ENCODE measurements at regions not wholly inside any gene's neighbourhood (a gene's known extent, or its start where the extent isn't known, plus 50 kb on each side); places are given as distances from the start of the nearest gene placed in this dataset.

DNA sequence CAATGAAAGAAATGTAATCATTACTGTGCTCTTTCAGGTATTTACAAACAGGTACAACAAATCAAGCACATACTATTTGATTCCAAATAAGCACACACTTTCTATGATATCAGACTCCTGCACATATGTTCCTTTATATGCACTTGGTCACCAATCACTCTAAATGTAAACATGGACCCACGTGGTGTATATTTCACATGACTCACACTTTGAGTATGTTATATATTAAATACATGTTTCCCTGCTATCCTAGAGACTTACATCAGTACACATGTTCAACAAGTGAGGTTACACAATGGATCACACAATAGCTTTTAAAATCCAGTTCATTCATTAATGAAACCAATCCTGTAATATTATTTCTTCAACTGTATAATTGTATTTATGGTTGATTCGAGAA is 683.5 kb downstream of the NR2F2 start:
- DNase-seq: no peak
- H3K9me3 Mint-ChIP-seq: no peaks in the 10 kb centered on the region
- no peak overlapping the region for H3K27ac Mint-ChIP-seq
- no peak overlapping the region for H3K4me3 Mint-ChIP-seq
- H3K27me3 Mint-ChIP-seq: no peaks in the 10 kb centered on the region
- H3K36me3 Mint-ChIP-seq (ENCODE audit: low read depth): no peaks in the 10 kb centered on the region
- CTCF ChIA-PET: no interaction called here
- POLR2A ChIA-PET: no interaction called here
- no peaks in the 10 kb centered on the region for H3K4me1 Mint-ChIP-seq

DNA sequence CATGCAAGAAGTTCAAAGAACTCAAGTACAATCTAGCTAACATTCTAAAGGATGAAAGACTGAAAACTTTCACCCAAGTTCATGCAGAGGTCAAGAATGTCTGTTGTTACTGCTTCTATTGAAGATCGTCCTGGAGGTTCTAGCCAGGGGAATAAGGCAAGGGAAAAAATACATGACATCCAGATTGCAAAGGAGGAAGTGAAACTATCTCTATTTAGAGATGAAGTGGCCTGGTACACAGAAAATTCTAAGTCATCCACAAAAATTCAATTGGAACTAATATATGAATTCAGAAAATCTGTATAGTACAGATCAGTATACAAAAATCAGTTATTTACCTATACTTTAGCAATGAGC is 693.0 kb downstream of the NR2F2 start:
- Mint-ChIP-seq H3K27ac (no peak overlapping the region), H3K4me3 (no peak overlapping the region), H3K27me3 (no peaks in the 10 kb centered on the region), H3K4me1 (no peaks in the 10 kb centered on the region), H3K9me3 (no peaks in the 10 kb centered on the region), H3K36me3 (ENCODE audit: low read depth) (no peaks in the 10 kb centered on the region)
- CTCF ChIA-PET: no interaction called here
- POLR2A ChIA-PET: no interaction called here
- DNase-seq: no peak

DNA sequence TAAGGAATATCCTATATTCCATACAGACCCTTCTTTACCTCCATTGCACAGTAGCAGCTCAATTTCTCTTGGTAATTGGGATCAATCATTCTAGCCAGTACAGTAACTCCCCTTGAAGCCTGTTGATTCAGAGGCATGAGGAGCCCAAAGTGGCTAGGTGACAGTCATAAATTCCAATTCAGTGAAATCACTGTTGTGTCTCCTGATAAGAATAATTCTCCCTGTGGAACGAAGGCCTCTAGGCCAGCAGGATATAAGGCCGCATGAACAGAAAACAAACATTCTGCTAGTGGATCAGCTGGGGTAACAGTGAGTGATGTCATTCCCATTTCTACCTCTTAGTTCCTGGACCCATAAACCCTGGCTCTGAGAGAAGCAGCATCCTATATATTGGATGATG is 696.3 kb downstream of the NR2F2 start:
- POLR2A ChIA-PET: no interaction called here
- no peak overlapping the region for H3K27ac Mint-ChIP-seq
- DNase-seq: no peak
- peaks cover 2% of the 10 kb centered on the region for H3K9me3 Mint-ChIP-seq
- no peaks in the 10 kb centered on the region for H3K36me3 Mint-ChIP-seq (ENCODE audit: low read depth)
- no peaks in the 10 kb centered on the region for H3K27me3 Mint-ChIP-seq
- CTCF ChIA-PET: no interaction called here
- no peaks in the 10 kb centered on the region for H3K4me1 Mint-ChIP-seq
- no peak overlapping the region for H3K4me3 Mint-ChIP-seq

- POLR2A ChIA-PET: no interaction called here
- no peak for DNase-seq
- Mint-ChIP-seq H3K4me1 (no peaks in the 10 kb centered on the region), H3K9me3 (peaks cover 2% of the 10 kb centered on the region), H3K4me3 (no peak overlapping the region), H3K27me3 (no peaks in the 10 kb centered on the region), H3K27ac (no peak overlapping the region), H3K36me3 (ENCODE audit: low read depth) (no peaks in the 10 kb centered on the region)
- CTCF ChIA-PET: no interaction called here
These were observed 697.3 kb downstream of the NR2F2 start for GRCh38 chr15:97027772-97028171.

GRCh38 chr15:97030251-97030650 is 699.8 kb downstream of the NR2F2 start:
- ChIA-PET POLR2A (no interaction called here), CTCF (interaction anchor here (0.6 kb wide), 1 partner anchor 270 kb away, joined by 3 read pairs; no protein-coding TSS in a partner anchor)
- no peaks in the 10 kb centered on the region for H3K27me3 Mint-ChIP-seq
- H3K27ac Mint-ChIP-seq: no peak overlapping the region
- no peak for DNase-seq
- no peaks in the 10 kb centered on the region for H3K4me1 Mint-ChIP-seq
- H3K9me3 Mint-ChIP-seq: peaks cover 2% of the 10 kb centered on the region
- no peaks in the 10 kb centered on the region for H3K36me3 Mint-ChIP-seq (ENCODE audit: low read depth)
- H3K4me3 Mint-ChIP-seq: no peak overlapping the region

DNA sequence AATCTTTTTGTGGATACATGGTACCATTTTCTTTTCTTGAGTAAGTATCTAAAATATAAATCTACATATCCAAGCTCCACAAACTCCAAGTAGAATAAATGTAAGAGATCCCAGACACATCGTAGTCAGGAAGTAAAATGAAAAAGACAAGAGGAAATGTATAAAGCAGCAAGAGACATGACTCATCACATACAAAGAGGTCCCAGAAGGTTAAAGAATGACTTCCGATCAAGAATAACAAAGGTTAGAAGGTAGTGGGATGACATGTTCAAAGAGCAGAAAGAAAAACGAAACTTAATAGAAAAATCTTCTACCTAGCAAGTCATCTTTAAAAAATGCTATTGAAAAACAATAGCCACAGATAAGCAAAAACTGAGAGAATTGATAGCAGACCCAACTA is 705.8 kb downstream of the NR2F2 start:
- ChIA-PET POLR2A (no interaction called here), CTCF (no interaction called here)
- Mint-ChIP-seq H3K4me3 (no peak overlapping the region), H3K36me3 (ENCODE audit: low read depth) (no peaks in the 10 kb centered on the region), H3K4me1 (no peaks in the 10 kb centered on the region), H3K27me3 (no peaks in the 10 kb centered on the region), H3K9me3 (peaks cover 3% of the 10 kb centered on the region), H3K27ac (no peak overlapping the region)
- no peak for DNase-seq

DNA sequence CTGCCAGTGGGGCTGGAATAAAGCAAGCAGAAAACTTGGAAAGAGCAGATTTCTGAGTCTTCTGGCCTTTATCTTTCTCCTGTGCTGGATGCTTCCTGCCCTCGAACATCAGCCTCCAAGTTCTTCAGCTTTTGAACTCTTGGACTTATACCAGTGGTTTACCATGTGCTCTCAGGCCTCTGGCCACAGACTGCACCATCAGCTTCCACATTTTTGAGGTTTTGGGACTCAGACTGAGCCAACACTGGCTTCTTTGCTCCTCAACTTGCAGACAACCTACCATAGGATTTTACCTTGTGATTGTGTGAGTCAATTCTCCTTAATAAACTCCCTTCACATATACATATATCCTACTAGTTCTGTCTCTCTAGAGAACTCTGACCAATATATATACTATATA is 706.6 kb downstream of the NR2F2 start:
- Mint-ChIP-seq H3K27ac (no peak overlapping the region), H3K9me3 (peaks cover 3% of the 10 kb centered on the region), H3K27me3 (no peaks in the 10 kb centered on the region), H3K4me3 (no peak overlapping the region), H3K4me1 (no peaks in the 10 kb centered on the region), H3K36me3 (ENCODE audit: low read depth) (no peaks in the 10 kb centered on the region)
- no peak for DNase-seq
- POLR2A ChIA-PET: no interaction called here
- CTCF ChIA-PET: no interaction called here

DNA sequence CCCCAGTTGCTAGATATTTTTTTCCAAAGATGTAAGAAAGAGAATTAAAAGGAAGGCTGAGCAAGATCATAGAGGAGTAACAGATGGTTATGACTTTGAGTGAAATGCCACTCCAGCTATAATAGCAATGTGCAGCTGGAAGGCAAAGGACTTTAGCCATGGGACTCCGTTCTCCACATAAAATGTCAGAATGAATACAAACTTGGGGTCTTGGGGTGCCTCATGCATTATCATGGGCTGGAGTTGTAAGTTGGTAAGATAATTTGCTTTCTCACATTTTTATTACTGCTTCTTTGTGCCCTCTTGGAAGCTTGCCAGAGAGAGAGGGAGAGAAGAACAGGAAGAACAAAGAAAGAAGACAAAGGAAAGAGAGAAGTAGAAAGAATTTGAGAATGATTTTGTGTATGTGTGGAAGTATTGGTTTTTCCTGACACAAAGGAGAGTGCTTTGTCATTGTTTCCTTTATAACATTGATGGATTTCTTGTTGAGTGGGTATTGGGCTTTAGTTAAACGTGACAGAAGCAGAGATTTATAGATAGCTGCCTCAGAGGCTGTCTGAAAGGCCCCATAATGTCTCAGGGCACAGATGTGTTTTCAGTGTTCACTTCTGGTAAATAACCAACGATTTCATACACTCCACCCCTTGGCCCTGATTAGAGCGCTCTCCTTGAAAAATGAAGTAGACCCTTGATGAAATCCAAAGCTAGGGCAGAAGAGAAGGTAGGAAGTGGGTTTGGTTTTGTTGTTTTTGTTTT is 715.3 kb downstream of the NR2F2 start:
- Mint-ChIP-seq H3K27ac (no peak overlapping the region), H3K4me3 (no peak overlapping the region), H3K27me3 (no peaks in the 10 kb centered on the region), H3K4me1 (no peaks in the 10 kb centered on the region), H3K9me3 (peaks cover 4% of the 10 kb centered on the region), H3K36me3 (ENCODE audit: low read depth) (no peaks in the 10 kb centered on the region)
- DNase-seq: no peak
- POLR2A ChIA-PET: no interaction called here
- CTCF ChIA-PET: no interaction called here

- Mint-ChIP-seq H3K36me3 (ENCODE audit: low read depth) (no peaks in the 10 kb centered on the region), H3K27ac (no peak overlapping the region), H3K9me3 (peaks cover 9% of the 10 kb centered on the region), H3K27me3 (no peaks in the 10 kb centered on the region), H3K4me3 (no peak overlapping the region), H3K4me1 (no peaks in the 10 kb centered on the region)
- ChIA-PET POLR2A (no interaction called here), CTCF (no interaction called here)
- no peak for DNase-seq
These were observed 722.0 kb downstream of the NR2F2 start for GRCh38 chr15:97052513-97052912.

DNA sequence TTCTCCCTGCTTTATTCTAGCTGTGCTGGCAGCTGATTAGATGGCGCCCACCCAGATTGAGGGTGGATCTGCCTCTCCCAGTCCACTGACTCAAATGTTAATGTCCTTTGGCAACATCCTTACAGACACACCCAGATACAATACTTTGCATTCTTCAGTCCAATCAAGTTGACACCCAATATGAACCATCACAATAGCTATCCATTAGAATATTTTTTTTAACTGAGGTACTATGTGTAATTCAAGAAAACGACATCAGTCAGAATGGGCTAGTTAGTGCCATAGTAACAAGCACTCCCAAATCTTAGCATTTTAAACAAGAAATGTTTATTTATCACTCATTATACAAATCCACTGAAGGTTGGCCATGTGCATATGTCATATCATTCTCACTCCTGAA is 723.1 kb downstream of the NR2F2 start:
- POLR2A ChIA-PET: no interaction called here
- H3K36me3 Mint-ChIP-seq (ENCODE audit: low read depth): no peaks in the 10 kb centered on the region
- CTCF ChIA-PET: no interaction called here
- no peak overlapping the region for H3K4me3 Mint-ChIP-seq
- peaks cover 9% of the 10 kb centered on the region for H3K9me3 Mint-ChIP-seq
- H3K27ac Mint-ChIP-seq: no peak overlapping the region
- no peaks in the 10 kb centered on the region for H3K27me3 Mint-ChIP-seq
- no peak for DNase-seq
- H3K4me1 Mint-ChIP-seq: no peaks in the 10 kb centered on the region

DNA sequence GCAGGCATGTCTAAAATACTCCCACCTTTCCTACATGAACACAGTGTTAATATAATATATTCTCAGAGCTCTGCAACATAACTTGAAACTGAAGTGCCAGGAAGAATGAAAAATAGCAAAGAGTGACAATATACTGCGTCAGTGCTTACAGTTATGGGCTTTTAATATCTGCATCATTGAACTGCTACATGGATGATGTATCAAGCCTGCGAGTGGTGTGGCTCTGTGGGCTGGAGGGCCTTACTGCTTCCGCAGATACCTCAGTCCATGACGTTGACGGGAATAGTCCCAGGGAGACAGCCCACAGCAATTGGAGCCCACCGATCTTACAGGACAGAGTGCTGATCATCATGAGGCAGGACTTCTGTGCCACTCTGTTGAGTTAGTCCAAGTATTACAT is 727.0 kb downstream of the NR2F2 start:
- no peaks in the 10 kb centered on the region for H3K9me3 Mint-ChIP-seq
- H3K36me3 Mint-ChIP-seq (ENCODE audit: low read depth): no peaks in the 10 kb centered on the region
- H3K4me3 Mint-ChIP-seq: no peak overlapping the region
- ChIA-PET POLR2A (no interaction called here), CTCF (no interaction called here)
- H3K27ac Mint-ChIP-seq: no peak overlapping the region
- no peak for DNase-seq
- no peaks in the 10 kb centered on the region for H3K4me1 Mint-ChIP-seq
- no peaks in the 10 kb centered on the region for H3K27me3 Mint-ChIP-seq

GRCh38 chr15:97059281-97059680 is 728.8 kb downstream of the NR2F2 start:
- no peaks in the 10 kb centered on the region for H3K36me3 Mint-ChIP-seq (ENCODE audit: low read depth)
- H3K27me3 Mint-ChIP-seq: no peaks in the 10 kb centered on the region
- H3K9me3 Mint-ChIP-seq: no peaks in the 10 kb centered on the region
- no peak for DNase-seq
- POLR2A ChIA-PET: no interaction called here
- CTCF ChIA-PET: no interaction called here
- H3K27ac Mint-ChIP-seq: no peak overlapping the region
- H3K4me1 Mint-ChIP-seq: no peaks in the 10 kb centered on the region
- H3K4me3 Mint-ChIP-seq: no peak overlapping the region

DNA sequence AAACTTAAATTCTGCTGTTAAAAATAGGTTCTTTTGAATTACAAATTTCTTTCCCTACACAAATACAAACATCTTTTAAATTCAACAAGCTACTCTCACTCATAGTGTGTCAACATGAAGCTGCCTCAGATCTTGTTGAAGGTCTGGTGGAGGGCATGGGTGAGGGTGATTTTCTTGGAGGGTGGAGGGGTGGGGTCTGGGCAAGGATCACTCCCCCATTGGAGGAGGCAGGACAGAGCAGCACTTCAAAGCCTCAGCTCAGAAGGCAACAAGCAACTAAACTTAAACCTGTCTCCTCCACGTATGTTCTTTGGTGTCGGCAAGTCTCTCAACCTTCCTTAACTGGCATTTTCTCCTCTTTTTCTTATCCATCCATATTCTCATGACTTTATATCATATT is 730.9 kb downstream of the NR2F2 start:
- Mint-ChIP-seq H3K9me3 (no peaks in the 10 kb centered on the region), H3K27me3 (no peaks in the 10 kb centered on the region), H3K36me3 (ENCODE audit: low read depth) (no peaks in the 10 kb centered on the region), H3K4me1 (no peaks in the 10 kb centered on the region), H3K27ac (no peak overlapping the region), H3K4me3 (no peak overlapping the region)
- ChIA-PET CTCF (no interaction called here), POLR2A (no interaction called here)
- no peak for DNase-seq

DNA sequence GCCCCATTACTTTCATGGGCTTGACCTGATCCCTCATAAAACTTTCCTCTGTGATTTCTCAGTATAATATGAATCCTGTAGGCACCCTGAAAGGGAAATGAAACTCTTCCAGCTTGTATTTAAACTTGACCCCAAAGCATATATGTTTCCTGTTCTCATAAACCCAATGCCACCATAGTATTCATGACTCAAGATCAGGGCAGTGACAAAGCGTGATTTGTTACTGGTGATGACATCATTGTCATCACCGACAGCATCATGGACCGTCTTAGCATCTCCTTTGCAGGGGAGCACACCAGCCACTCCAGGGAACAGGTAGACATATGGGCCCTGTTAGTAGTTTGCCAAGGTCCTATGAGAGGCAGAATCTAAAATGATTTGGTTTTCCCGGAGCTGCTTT is 741.2 kb downstream of the NR2F2 start:
- no peaks in the 10 kb centered on the region for H3K4me1 Mint-ChIP-seq
- CTCF ChIA-PET: no interaction called here
- DNase-seq: no peak

More for the DNA sequence above, 741.2 kb downstream of the NR2F2 start:
- Mint-ChIP-seq H3K36me3 (ENCODE audit: low read depth) (no peaks in the 10 kb centered on the region), H3K9me3 (peaks cover 14% of the 10 kb centered on the region), H3K4me3 (no peak overlapping the region), H3K27me3 (no peaks in the 10 kb centered on the region), H3K27ac (no peak overlapping the region)
- POLR2A ChIA-PET: no interaction called here

Data from activated CD4-positive, alpha-beta T cell treated with anti-CD3 and anti-CD28 coated beads, Interleukin-2, amount 10 ng/mL, durations not matched to agents 7 days and 5 days (primary cell).